WI38 (cell line): ENCODE measurements at regions not wholly inside any gene's neighbourhood (a gene's known extent, or its start where the extent isn't known, plus 50 kb on each side); places are given as distances from the start of the nearest gene placed in this dataset.

Experiments used
- H3K4me3 ChIP-seq: 2 replicates; pipeline ENCODE4 v1.5.1; 2011; ENCODE audit warnings: low read depth, mild to moderate bottlenecking, control low read depth, low read length
- CTCF ChIP-seq: IDR thresholded peaks from 2 replicates; pipeline ENCODE4 v1.5.1; 2012; ENCODE audit warnings: low read depth, mild to moderate bottlenecking, control low read depth, low read length

DNA sequence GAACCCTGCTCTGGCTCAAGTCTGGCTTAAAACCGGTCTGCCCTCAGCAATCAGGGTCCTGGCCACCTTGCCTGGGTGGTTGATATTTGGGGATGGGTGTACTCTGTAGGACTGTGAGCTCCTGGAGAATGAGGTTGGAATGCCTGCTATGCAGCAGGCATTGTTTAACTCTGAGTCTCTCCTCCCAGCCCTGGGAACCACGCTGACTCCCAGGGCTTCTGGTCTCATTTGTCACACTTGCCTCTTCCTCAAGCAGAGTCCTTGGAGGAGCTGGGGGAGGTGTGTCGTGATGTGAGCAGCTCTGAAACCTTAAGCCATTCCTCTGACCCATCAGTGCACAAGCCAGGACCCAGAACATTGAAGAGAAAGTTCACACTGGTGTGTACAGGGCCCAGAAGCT is 340.1 kb downstream of the MN1 start:
- TF ChIP-seq CTCF: no peak
- H3K4me3 ChIP-seq: no peak overlapping the region

GRCh38 chr22:27462190-27462589 is 339.4 kb downstream of the MN1 start:
- H3K4me3 ChIP-seq: no peak overlapping the region
- no peak for TF ChIP-seq CTCF

DNA sequence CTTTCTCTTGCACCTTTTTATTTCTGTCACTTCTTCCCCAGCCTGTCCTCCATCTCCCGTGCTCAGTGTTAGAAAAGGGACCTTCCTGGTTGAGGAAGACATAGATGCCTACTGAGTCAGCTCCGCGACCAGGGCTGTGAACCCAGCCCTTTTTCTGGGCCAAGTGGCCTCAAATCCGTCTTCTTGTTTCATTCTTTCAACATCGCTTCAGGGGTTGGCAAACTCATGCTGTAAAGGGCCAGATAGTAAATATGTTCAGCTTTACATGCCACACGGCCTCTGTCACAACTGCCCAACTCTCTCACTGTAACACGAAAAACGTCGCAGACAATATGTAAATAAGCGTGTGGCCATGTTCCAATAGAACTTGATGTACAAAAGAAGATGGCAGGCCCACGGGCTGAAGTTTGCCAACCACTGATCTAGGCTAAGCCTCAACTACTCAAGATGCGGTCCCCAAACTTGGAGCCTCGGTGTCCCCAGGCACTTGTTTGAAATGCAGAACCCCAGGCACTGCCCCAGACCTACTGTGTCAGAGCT is 338.4 kb downstream of the MN1 start:
- TF ChIP-seq CTCF: no peak
- H3K4me3 ChIP-seq: no peak overlapping the region

GRCh38 chr22:27466229-27466628 is 335.3 kb downstream of the MN1 start:
- TF ChIP-seq CTCF: no peak
- no peak overlapping the region for H3K4me3 ChIP-seq

DNA sequence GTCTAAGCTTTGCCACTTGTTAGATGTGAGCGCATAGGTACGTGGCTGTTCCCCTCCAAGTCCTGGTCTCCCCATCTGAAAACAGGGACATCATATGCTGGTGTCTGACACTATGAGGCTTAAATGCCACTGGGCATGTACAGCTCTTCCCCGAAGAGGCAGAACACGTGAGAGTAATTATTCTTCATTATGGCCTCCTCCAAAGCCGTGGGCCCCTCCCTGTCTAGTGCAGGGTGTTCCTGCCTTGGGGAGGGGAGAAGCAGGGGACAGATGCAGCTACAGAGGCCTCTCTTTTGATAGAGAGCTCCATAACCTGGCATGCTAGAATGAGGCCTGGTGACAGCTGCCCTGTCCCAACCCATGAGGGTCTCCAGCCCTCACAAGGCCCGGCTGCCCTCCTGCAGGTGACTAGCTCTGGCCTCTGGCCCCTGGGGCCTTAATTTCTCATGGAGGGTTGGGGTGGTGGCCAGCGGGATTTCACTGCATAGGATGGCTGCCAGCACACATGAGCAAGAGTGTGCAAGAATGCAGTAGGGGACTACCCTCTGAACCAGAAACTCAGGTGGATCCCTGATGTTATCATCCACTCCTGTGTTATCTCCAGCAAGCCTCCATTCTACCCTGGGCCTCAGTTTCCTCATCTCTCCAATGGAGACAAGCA is 334.6 kb downstream of the MN1 start:
- no peak overlapping the region for H3K4me3 ChIP-seq
- no peak for TF ChIP-seq CTCF

GRCh38 chr22:27467711-27468110 is 333.8 kb downstream of the MN1 start:
- no peak overlapping the region for H3K4me3 ChIP-seq
- TF ChIP-seq CTCF: no peak

- no peak for TF ChIP-seq CTCF
- no peak overlapping the region for H3K4me3 ChIP-seq
Measured at GRCh38 chr22:27468712-27469111, 332.8 kb downstream of the MN1 start.
